HG03342 (cell line): ENCODE measurements at regions not wholly inside any gene's neighbourhood (a gene's known extent, or its start where the extent isn't known, plus 50 kb on each side); places are given as distances from the start of the nearest gene placed in this dataset.
A peak's percentile ranks its signal among the peaks of the same experiment; 100 is the strongest.
"Not testable (repeated sequence)": the region's sequence is repeated elsewhere in the genome, so short reads cannot be mapped to it uniquely, and the experiment has no call there.

Experiments used
- ATAC-seq: cut with Tn5 transposase; IDR thresholded peaks from one replicate; pipeline ENCODE4 v1.9.1; 2021; ENCODE audit warnings: mild to moderate bottlenecking, moderate library complexity; ENCODE audit not compliant: unreplicated experiment

DNA sequence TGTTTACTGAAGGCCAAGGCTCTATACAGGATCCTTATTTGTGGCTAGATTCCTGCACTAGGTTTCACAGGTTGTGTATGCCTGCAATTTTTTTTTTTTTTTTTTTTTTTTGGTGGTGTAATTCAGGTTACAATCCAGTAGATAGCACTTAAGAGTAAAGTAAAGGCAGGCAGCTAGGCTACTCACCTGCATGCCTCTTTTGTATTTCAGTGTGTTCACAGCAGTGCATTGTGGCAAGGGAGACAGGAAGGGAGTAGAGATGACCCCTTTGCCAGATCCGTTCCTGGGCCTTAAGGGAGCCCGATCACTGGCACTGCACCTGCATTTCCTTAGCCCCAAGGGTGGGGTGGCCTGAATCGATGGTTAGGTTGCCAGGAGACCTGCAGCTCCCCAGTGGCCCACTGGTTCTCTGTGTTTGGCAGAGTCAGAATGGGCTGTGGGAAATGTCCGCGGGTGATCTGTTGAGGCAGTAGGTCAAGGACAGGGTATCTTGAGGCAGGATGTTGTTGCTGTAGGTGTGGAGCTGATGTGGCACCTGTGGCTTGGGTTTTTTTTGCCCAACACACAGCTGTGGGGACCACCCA is 374.9 kb upstream of the AADAT start:
- ATAC-seq = no peak

DNA sequence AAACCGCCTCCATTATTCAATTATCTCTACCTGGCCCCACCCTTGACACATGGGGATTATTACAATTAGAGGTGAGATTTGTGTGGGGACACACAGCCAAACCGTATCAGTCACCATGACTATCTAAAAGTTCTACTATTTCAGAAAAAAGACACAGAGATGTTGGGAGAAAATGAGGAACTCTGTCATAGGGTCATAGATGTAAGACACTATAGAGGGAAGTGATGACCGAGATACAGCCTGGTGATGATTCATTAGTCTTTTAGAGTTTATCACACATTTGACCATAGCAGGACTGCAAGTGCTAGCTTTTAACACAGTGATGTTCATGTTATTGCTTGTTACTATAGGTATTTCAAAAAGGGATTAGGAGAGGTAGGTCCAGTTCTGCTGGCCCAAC is 357.0 kb upstream of the AADAT start:
- ATAC-seq = no peak

GRCh38 chr4:170441146-170441545 is 351.4 kb upstream of the AADAT start:
- not testable (repeated sequence) for ATAC-seq

- no peak for ATAC-seq
Observed at GRCh38 chr4:170428929-170429328, 339.2 kb upstream of the AADAT start.

GRCh38 chr4:170425521-170426143 is 335.9 kb upstream of the AADAT start:
- no peak for ATAC-seq

DNA sequence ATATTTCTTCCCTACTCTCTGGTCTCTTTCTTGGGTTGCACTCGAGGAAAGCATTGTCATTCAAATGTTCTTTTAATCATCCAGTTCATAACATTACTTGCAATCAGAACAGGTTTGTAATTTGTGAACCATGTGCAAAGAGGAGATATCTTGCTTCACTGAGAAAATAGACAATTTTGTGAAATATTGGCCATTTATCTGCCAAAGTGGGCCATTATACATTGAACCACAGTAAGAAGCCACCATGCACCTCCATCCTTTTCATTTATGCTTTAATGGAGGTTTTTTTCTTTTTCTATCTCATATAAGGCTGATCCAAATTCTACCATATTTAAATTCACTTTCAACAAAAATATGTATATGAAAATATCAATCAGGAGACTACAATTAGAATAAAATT is 335.3 kb upstream of the AADAT start:
- no peak for ATAC-seq

DNA sequence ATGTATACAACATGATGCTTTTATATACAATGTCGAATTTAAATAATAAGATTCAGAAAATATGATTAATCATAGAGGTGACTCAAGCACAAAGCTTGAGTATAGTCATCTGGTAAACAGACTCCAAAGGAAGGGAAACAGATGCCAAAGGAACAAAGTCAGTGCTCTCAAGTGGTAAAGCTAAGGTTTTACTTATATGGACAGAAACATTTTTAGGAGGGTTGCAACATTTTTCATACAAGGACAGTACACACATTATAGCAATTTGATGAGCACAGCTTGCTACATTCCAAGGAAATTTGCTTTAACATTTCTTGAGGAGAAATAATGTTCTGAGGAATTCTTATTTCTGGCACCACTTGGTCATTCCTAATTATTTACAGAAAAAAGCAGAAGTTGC is 333.4 kb upstream of the AADAT start:
- ATAC-seq = no peak

DNA sequence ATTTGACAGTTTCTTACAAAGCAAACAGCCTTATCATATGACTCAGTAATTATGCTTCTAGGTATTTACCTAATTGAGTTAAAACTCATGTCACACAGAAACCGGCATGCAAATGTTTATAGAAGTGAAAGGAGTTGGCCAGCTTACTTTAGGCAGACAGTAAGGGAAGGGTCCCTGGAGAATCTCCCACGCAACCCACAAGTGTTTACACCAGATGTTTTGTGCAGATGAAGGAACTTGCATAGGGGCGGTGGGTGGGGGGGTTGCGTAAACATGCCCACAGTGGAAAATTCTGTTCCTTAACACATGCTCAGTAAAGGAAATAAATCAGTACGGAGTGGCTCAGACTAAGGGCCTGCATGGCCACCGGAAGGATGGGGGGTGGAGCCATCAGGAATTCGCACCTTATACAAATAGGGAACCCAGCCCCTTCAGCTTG is 330.5 kb upstream of the AADAT start:
- peak; percentile 90 for ATAC-seq

- ATAC-seq = no peak
Observed at GRCh38 chr4:170414961-170415360, 325.2 kb upstream of the AADAT start.

- no peak for ATAC-seq
Observed at GRCh38 chr4:170414360-170414759, 324.6 kb upstream of the AADAT start.

GRCh38 chr4:170413951-170414350 is 324.2 kb upstream of the AADAT start:
- no peak for ATAC-seq

DNA sequence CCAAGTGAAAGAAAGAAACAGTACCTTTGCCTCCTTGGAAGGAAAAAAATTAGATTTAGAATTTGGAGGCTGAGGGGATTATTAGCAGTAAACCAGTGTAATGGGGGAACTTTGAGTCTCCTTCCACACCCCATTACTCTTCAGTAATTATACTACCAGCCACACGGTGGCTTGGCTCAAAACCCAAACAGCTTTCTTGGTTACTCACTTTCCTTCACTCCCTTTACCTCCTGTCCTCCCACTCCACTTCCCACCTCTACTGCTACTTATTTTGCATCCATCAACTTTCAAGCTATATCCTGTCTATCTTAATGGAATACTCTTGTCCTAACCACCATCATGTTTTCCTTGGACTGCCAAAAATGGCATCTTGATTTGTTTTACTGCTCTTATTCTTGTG is 310.6 kb upstream of the AADAT start:
- ATAC-seq = peak; percentile 53

- no peak for ATAC-seq
Observed at GRCh38 chr4:170399581-170400293, 310.0 kb upstream of the AADAT start.

- ATAC-seq = no peak
Observed at GRCh38 chr4:170398218-170398617, 308.5 kb upstream of the AADAT start.

DNA sequence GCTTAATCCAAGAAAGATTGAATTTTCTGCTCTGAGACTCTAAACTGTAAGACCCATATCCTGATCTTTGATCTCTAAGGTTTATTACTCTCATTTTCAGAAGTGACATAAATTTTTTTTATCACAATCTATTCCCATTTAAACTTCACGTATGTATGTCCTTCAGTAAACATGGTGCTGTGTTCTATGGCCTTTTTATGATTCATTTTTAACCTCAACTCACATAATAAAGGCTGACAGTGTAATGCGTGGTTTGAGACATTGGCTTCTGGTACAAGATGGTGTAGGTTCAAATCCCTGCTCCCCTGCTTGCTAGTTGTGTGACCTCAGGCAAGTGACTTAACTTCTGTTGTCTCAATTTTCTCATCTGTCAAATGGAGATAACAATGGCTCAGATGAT is 306.0 kb upstream of the AADAT start:
- no peak for ATAC-seq

- ATAC-seq = peak; percentile 64
Observed at GRCh38 chr4:170391066-170391740, 301.4 kb upstream of the AADAT start.

DNA sequence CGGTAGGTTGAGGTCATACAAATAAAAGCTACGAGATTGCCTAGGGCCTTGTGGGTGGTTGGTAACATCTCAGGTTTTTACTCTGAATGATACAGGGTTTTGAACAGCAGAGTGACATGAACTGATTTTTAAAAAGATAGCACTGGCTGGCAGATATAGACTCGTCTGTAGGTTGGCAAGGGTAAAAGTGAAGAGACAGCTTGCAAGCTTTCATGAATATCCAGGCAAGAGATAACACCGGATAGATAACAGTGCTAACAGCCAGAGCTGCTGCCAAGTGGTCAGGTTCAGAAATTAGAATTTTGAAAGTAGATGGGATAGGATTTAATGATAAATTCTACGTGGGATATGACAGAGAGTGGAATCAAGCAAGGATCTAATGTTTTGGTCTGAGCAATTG is 299.7 kb upstream of the AADAT start:
- ATAC-seq = no peak

DNA sequence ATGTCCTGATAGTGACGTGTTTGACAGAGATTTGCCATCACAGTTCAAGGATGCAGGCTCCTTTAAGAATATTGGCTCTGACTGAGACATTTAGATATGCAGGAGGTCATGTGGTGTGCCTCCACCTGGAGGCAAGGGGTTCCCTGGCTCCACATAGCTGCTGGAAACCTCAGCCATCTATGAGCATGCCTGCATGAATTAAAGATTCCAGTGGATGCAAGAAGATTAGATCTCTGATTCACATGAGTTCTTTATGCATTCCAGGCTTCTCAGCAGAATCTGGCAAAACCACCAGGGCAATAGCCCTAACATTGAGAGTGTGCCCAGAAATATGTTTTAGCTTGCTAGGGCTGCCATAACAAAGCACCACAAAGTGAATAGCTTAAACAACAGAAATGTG is 298.5 kb upstream of the AADAT start:
- no peak for ATAC-seq

DNA sequence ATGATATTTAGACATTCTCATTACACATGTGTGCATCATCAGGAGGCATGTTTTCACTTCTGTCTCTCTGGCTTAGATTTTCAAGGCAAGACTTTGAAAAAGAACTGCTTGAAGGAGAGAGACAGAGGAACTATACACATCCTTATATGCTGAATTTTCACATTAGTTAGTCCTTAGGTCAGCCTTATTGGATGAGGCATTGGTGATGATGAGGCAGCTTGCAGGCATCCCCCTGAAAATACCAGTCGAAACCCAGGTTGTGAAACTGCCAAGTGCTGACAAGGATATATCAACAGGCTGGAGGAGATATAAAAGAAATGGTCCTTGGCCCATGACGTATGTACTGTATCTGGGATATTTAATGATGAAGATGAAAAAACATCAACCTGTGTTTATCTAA is 297.2 kb upstream of the AADAT start:
- ATAC-seq = no peak

- no peak for ATAC-seq
Observed at GRCh38 chr4:170386511-170386910, 296.8 kb upstream of the AADAT start.

- ATAC-seq = peak; percentile 100
Observed at GRCh38 chr4:170374770-170375169, 285.0 kb upstream of the AADAT start.

DNA sequence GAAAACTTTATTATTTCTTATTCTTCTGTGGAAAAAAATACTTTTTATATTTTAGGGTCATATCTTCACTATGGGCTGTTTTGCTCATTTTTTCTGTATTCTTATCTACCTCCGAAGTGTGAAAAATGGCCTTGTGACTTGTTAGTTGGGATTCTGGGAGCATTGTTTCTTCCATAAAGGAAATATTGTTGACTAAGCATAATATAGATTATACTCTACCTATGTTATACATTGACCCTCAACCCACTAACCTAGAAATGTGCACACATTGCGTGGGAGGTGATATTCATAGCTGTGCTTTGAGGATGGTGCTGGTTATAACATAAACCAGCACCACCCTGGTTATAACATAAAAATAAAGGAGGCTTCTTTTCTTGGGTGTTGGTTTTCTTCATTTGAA is 259.2 kb upstream of the AADAT start:
- no peak for ATAC-seq
